NCI-H226 (cell line): ENCODE measurements at regions not wholly inside any gene's neighbourhood (a gene's known extent, or its start where the extent isn't known, plus 50 kb on each side); places are given as distances from the start of the nearest gene placed in this dataset.
A peak's percentile ranks its signal among the peaks of the same experiment; 100 is the strongest.

ENCODE experiments used
- DNase-seq: peaks from one replicate; pipeline ENCODE4 v3.0.0-alpha.2; 2015

DNA sequence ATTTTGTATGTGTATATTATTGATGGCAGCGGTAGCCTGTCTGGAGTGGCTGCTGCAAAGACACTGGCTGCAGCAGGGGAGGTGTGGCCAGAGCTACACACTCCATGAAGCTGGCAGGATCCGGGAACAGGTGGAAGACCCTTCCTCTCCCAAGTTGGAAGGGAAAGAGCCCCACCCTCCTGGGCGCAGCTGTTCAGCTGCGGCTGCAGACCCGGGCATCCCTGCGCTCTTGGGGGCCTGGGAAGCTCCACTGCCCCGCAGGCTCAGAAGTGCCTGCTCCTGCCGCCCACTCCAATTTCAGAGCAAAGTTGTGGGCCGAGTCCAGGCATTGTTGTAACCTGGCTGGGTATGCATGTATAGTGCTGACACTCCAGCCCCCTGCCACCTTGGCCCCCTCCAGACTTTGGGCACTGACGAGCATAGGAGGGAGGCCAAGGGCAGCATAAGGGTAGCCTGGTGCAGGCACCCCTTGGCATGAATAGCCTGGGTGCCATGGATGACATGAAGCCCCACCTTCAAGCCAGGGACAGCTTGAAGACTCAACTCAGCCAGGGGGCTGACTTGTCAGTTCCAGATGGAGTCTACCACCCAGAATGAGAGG is 90.7 kb upstream of the TMEM168 start:
- DNase-seq = no peak

DNA sequence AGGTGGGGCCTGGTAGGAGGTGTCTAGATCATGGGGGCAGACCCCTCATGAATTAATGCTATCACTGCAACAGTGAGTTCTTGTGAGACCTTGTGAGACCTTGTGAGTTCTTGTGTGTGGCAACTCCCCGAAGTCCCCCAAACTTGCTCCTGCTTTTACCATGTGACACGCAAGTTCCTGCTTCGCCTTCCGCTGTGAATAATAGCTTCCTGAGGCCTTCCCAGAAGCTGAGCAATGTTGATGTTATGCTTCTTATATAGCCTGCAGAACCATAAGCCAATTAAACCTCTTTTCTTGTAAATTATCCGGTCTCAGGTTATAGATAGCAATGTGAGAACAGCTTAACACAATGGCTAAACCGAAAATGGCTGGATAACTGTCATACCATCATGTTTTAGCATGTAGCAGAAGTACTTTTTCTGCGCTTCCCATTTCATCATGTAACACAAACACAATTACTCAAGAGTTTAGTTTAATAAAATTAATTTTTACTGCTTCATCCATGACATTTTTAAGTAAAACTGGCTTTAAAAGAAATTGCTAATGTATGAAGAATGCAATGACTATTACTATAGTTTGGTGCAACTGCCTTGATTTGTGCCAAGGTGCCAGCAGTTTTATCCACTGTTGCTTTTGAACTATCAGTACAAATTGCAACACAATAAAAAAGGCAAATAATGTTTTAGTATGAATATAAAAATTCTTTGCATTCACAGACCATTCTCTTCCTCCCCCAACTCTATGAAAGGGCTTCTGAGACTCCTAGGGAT is 87.7 kb upstream of the TMEM168 start:
- DNase-seq = peak; percentile 39

DNA sequence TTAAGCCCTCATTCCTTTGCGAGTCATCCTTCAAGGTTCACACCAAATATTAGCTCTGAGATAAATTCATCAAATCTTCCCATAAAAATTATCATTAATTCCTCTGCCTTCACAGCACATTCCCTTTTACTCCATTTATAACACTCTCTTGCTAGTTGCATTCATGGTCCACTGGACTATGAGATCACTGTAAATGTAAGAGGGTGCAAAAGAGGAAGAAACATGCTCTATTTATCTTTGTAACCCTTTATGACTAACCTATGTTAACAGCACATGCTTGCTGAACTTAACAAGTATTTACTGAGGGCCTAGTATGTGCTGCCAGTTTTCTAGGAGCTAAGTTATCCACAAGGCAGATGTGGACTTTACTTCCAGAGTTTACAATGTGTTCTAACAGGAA is 86.7 kb upstream of the TMEM168 start:
- peak; percentile 30 for DNase-seq

DNA sequence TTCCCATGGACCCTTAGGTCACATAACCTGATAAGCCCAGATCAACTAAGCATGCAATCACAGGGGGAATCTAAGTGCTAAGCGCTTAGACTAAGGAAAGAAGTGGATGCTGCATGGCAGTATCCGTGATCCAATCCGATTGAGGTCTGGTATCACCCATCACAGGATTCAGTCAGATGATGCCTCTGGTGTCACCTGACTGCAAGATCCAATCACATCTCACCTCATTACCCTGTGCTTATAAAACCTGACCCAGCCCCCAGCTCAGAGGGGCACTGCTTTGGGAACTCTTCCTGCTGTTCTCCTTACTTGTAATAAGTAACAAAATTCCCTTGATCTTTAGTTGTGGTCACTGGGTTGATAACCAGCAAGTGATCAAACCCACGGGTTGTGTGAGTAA is 84.7 kb upstream of the TMEM168 start:
- DNase-seq = no peak

DNA sequence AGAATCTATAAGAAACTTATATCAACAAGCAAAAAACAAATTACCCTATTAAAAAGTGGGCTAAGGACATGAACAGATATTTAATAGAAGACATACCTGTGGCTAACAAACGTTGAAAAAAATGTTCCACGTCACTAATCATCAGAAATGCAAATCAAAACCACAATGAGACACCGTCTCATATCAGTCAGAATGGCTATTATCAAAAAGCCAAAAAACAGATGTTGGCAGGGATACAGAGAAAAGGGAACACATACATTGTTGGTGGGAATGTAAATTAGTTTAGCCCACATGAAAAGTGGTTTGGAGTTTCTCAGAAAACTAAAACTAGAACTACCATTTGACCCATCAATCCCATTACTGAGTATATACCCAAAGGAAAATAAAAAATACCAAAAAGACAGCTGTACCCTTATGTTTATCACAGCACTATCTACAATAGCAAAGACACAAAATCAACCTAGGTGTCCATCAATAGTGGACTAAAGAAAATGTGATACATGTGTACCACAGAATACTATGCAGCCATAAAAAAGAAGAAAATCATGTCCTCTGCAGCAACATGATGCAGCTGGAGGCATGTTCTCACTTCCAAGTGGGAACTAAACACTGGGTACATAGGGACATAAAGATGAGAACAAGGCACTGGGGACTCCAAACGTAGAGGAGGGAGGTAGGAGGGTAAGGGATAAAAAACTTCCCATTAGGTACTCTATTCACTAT is 83.8 kb upstream of the TMEM168 start:
- no peak for DNase-seq

DNA sequence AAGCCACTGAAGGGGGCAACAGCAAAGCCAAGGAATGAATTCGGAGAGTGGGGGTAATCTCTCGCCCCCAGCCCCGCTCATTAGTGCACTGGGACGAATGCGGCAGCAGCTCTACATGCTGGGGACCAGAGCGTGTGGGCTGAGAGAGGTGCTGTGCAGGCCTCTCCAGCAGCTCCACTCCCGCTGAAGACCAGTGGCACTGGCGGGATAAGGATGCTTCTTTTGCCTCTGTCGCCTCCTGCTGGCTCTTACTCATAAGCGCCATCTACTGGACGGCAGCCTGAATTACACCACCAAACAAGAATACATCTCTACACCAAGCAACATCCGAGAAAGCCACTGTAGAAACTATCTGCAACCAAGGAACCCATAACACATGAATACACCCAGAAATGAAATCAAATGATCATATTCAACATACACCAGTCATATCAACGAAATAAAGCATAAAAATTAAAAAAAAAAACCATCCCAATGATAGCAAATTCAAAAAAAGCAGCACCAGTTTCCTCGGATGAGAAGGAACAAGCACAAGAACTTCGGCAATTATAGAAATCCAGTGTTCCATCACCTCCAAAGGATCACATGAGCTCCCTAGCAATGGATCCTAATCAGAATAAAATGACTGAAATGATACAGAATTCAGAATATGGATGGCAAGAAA is 79.0 kb upstream of the TMEM168 start:
- DNase-seq = peak; percentile 25

DNA sequence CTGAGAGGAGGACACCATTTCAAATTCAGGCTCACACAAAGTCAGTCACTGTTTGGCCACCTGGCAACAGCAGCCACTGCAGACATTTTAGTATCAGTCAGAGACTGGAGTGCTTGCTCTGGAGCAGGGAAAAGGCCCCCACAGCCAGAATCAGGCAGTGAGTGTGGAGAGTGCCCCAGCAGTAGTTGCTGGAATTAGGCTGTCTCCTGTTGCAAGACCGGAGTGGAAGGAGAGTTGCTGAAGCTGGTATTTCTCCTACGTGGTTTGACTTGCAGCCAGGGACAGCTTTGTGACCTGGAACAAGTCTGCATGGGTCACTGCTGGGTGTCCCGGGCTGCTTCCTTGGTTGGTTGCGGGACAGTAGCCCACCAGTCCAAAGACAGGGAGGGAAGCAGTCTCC is 78.4 kb upstream of the TMEM168 start:
- no peak for DNase-seq

DNA sequence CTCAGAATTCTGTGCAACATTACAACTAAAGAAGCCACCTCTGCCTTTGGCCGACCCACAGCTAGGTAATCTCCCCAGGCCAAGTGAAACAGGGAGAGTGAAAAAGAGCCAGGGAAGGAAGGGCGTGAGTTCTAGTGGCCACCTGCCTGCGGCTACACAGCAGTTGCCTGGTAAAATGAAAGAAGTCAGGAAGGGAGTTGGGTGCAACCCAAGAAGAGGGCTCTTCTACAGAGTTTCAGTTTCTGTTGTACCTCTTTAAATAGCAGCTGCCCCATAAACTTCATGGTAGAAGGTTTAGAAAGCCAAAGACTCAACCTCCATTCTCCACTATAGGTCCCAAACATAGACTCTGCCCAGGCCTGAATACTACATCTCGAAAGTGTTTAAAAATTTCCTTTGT is 76.2 kb upstream of the TMEM168 start:
- DNase-seq = no peak

DNA sequence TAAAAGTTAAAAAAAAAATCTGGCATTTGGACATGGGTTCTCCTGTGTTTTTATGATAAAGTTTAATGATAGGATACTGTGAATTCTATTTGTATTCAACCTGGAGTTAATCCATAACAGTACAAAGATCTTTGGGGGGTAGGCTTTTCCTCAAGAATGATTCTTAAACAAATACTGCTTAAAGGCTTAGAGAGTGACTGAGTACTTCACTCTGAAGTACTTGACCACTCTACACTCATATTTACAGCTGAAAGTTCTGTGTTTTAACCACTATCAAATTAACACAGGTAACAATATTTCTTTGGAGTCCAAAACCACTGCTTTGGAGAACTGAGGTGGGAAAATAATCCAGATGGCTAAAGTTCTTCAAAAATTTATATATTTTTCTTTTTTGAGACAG is 74.2 kb upstream of the TMEM168 start:
- no peak for DNase-seq

DNA sequence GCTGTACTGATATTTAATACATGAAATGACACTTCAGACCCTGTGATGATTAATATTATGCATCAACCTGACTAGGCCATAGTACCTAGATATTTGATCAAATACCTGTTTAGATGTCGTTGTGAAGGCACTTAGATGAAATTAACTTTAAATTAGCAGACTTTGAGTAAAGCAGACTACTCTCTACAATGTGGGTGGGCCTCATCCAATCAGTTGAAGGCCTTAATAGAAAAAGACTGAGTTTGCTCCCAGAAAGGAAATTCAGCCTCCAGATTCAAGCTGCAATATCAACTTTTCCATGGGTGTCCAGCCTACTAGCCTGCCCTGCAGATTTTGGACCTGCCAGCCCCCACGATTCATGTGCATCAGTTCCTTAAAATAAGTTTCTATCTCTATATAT is 68.6 kb upstream of the TMEM168 start:
- DNase-seq = no peak

DNA sequence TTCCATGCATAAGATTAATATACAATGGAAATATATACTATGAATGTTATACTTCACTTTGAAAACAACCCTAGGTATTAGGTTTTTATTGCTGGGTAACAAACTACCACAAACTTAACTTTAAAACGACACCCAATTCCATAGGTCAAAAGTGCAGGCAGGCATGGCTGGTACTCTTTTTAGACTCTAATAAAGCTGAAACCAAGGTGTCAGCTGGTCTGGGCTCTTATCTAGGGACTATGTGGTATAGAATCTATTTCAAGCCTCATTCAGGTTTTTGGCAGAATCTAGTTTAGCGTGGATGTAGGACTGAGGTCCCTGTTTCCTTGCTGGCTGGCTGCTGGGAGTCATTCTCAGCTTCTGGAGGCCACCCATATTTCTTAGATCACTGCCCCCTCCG is 65.0 kb upstream of the TMEM168 start:
- DNase-seq = no peak

DNA sequence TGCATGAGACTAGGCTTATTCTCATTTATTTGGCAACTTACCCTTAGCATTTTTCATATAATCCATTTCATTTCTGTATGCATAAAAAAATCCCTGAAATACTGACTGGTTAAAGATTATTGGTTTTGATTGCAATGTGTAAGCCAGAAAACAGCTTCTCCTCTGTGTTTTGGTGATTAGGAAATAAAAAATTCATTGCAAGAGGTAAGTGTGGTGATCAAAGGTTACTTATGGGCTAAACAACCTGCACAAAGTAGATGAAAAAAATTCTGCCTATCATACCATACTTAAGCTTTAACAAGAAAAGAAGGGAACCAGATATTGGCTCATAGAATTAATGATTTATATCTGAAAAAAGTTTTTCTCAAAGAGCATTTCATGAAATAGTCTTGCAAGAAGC is 64.0 kb upstream of the TMEM168 start:
- DNase-seq = no peak

DNA sequence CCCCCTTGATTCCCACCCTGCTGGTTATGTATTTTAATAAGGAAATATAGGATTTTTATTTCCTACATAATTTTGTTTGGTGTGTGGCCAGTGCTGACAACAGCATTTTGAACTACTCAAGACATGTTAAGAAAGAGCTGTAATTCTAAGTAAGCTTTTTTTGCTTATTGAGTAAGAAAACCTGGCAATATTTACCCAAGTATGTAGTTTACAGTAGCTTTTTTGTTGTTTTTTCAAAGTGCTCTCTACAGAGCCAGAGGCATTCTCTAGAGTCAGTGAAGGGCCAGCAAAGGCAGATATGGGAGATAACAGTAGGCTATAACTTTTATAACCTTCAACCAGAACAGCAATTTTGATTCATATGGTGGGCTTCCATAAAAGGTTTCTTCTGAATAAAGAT is 63.2 kb upstream of the TMEM168 start:
- DNase-seq = no peak

DNA sequence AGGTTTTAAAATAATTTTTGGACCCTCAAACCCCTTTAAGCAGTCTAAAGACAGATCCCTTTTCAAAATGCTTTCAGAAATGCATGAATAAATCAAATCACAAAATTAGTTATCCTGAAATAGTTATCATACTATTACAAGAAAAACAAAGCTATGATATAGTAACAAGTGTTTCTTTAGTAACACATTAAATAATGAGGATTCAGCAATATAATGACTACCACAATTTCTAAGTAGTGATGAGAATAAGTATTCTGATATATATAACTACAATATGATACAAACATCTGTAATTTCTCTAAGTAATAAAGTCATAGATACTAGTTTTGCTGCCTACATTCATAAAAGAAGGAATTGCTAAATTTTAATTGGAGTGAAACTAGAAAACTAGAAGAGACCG is 53.0 kb upstream of the TMEM168 start:
- DNase-seq = no peak
